ENCODE measurements at regions not wholly inside any gene's neighbourhood (a gene's known extent, or its start where the extent isn't known, plus 50 kb on each side); places are given as distances from the start of the nearest gene placed in this dataset.
"Not testable (repeated sequence)": the region's sequence is repeated elsewhere in the genome, so short reads cannot be mapped to it uniquely, and the experiment has no call there.

DNA sequence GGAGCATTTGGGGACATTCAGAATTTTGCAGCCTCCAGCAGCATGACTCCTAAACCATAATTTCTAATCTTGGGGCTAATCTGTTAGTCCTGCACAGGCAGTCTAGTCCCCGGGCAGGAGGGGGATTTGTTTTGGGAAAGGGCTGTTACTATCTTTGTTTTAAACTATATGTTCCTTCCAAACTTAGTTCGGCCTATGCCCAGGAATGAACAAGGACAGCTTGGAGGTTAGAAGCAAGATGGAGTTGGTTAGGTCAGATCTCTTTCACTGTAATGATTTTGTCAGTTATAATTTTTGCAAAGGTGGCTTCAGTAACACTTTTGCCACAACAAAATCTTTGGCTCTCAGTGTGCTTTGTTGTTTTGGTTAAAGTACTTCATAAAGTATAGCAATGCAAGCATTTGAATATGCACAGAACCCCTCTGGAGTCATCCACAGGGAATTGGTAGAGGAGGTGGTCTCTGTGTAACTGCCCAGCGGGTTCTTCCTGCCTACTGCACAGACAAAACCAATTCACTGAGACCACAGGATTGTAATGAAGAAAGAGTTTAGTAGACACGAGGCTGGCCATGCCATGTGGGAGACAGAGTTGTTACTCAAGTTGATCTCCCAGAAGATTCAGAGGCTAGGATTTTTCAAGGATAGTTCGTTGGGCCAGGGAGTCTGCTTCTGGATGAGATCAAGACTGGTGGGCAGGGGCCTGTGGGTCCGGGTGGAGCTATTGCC lies 224.1 kb upstream of the MYLIP start:
- DNase-seq (ENCODE audit: low spot score) = no peak

DNA sequence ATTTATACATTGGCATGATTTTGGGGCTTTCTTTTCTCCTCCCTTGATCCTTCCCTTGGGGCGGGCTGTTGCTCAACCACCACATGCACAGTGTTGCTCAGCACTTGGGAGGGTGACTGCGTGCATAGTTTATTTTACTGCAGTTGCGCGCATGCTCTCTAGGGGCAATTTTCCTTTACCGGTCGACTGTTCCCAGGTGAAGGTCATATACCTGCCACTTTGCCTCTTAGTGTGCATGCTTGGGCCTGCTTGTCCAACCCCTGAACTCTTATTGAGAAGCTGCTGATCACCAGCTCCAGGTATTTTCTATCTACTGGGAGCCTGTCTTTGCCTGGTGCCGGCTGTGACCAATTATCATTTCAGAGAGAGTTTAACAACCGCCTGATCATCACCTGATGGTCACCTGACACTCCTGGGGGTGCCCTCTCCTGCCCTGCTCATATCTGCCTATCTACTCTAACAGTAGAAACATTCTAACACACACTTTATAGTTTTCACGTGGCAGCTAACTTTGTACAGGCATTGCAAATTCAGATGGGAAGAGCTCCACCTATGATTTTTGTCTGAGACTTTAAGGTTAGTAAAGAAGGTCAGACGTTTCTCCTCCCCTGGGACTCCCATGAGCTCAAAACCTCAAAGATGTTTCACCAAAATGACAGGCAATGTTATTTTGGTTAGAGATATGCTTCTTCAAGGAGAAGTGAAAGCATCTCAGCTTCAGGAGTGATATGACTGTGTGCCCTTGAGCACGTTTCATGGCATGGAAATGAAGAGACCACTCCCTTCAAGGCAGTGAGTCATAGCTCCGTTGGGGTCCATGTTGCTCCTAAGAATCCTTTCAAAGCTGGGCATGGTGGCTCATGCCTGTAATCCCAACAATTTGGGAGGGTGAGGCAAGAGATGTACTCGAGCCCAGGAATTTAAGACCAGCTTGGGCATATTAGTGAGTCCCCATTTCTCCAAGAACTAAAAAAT lies 227.5 kb upstream of the MYLIP start:
- DNase-seq (ENCODE audit: low spot score) = no peak

DNA sequence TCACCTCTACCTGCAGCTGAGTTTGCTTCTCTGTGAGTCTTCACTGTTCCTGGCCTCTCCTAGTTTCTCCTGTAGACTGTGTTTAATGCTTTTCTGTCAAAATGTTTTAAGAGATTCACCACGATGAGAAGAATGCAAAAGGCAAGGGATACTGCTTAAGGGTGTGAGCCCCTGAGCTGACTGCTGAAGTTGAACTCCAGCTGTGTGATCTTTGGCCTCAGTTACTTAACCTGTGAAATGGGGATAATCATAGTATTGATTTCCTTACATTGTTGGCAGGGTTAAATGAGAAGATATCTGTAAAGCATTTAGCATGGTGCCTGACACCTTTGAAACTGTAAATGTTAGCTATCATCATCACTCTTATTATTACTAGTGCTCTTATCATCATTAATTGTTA lies 230.2 kb upstream of the MYLIP start:
- no peak for DNase-seq (ENCODE audit: low spot score)

DNA sequence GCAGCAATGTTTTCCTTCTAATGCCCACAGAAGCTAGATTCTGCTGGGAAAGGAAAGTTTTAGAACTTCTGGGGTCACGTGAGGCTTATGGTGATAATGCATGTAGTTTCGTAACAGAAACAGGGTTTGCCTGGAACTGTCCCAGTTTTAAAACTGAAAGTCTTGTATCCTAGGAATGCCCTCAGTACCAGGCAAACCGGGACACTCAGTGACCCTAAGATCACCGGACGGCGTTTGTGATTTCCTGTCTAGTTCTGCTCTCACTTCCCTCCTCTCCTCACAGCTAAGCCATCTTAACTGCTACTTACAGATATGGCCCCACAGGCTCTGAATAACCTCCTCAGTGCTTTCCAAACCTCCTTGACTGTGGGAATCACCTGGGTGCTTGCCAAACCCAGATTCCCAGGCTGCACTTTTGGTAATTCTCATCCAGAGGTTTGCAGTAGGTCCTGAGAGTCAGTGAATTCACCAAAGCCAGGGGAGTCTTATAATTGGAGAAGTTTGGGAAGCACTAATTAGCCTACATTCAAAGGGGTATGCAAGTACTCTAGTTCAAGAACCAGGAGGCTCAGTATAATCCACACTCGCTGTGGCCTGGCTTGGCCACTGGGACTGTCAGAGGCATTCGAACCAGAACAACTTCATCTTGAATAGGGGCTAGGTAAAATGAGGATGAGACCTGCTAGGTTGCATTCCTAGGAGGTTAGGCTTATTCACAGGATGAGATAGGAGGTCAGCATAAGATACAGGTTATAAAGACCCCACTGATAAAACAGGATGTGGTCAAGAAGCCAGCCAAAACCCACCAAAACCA lies 231.6 kb upstream of the MYLIP start:
- peak; percentile 25 for DNase-seq (ENCODE audit: low spot score)

DNA sequence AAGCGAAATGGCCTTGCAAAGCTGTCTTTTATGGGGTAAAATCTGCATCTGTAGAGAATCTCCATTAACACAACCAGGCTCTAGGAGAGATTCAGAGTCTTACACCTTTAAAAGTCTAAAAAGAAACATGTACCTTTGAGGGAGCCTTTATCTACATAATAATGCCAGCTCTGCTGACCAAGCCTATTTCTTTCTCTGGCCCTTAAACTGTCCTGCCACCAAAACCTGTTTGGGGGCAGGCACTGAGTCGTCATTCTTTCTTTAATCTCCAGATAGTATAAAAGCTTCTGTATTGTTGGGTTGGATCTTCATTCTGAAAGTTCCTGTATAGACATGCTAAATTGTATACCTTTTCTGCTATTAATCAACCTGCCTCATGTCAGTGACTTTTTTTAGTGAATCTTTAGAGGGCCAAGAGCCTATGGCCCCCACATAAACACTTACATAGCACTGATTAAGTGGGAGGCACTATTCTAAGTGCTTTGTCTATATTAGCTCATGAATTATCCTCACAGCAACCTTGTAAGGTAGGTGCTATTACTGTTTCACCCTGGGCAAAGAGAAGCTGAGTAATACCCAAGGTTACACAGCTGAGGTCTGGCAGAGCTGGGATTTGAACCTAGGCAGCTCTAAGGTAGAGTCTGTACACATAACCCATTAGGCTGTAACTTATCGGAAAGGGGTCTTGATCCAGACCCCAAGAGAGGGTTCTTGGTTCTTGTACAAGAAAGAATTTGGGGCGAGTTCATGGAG lies 232.3 kb upstream of the DTNBP1 start:
- DNase-seq (ENCODE audit: low spot score) = no peak

DNA sequence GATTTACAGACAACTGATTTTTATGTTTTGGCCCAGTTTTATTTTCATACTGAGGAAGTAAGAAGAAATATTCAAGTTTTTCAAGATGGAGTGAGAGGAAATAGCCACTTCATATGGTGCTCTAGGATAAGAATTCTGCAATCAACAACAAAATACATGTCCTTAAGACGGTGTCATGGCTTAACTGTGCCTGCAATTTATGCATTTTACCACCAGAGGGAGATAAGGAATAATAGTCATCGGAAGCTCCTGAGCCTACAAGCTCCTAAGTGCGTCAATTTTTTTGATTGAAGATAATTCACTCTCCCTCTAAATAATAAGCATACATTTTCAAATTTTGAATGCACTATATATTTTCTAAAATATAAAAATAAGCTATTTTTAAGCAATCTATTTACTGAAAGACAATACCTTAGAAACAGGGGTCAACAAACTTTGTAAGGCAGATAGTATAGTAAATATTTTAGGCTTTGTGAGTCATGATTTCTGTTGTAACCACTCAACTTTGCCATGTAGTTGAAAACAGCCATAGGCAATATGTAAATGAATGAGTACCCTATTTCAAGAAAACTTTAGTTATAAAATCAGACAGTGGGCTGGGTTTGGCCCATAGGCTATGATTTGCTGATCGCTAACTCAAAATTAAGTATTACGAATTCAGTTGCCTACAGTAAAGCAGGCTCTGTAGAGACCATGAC lies 230.9 kb upstream of the DTNBP1 start:
- no peak for DNase-seq (ENCODE audit: low spot score)

DNA sequence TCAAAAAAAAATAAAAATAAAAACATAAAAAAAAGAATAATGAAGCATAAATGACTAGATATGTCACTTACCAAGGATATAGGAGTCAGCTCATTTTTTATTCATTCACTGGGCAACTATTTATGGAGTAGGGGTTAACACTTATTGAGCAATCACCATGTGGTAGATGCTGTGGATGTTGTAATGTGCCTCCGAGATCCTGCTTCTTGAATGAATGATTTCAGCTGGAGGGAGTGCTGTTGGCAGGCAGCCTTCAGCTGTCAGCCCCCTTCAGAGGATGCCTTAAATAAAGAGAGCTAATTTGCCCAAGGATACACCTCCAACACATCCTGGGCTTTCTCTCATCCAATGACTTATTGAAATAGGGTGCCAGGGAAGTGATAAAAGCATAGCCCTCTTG lies 229.5 kb upstream of the DTNBP1 start:
- no peak for DNase-seq (ENCODE audit: low spot score)

DNA sequence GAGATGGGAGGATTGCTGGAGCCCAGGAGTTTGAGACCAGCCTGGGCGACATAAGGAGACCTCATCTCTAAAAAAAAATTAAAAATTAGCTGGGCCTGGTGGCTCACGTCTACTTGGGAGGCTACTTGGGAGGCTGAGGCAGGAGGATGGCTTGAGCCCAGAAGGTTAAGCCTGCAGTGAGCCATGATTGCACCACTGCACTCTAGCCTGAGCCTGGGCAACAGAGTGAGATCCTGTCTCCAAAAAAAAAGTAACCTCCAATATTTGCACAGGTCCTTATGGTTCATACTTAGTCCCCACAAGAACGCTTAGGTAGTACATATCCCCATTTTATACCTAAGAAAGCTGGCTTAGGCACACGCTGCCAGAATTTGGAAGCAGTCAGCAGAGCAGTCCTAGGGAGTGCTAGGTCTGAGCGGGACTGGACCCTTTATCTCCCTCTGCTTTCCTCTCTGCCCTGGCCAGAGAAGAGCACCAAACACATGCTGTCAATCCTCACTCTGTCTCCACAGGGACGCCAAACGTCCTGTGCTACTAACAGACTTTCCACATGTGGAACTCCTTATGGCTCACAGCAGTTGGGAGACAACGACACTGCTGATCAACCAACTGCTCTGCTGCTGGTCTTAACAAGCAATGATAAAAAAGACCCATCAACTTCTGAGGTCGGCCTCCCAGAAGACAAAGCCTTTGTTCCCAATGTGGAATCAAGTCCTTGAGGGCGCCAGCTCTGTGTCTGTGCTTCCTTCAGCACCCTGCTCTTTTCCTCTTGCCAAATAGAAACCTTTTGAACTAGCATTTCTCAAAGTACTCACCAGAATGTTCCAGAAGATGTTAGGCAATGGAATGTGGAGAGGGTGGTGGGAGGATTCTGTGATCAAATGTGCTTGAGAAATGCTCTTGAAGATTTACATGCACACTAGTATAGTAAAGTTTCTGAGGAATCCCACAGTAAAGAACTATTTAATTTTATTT lies 226.3 kb upstream of the DTNBP1 start:
- DNase-seq (ENCODE audit: low spot score) = no peak

DNA sequence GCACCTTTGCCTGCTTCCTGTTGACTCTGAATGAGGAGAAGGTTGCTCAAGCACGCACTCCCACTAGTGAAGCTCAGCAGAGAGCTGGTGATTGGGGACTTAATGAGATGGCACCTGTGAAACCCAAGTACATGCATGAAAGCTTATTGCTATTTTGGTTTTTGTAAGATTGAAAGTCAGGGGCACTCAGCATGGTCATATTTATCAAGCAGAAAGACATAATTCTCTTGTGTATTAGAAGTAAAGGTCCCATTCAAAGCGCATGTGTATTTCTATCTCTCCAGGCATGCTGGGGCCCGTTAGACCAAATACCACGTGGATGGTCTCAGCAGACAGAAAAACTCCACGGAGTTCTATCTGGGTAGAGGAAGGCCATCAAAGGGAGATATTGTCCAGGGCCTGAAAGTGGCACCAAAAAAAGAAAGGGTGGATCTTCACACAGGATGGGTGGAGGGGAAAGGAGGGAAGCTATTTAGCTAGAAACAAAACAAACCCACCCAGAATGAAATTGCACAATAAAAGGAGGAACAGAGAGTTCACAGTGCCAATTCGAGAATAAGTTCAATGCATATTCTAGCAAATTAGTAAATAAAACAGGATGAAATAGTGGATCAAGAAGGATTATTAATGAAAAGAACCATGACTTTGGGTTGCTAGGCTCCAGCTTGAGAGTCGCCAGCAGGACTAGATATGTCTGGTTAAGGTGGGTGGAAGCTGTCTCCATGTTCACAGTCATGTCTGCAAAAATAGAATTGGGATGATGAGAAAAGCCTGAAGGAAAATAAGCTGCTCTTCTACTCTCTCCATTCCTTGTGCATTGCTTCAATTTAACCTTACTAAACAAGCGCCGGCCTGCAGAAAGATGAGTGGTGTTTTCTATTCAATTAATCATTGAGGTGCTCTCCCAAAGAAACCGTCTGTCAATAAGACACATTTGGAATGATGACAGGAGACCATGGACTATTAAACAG lies 224.9 kb upstream of the DTNBP1 start:
- peak; percentile 41 for DNase-seq (ENCODE audit: low spot score)

DNA sequence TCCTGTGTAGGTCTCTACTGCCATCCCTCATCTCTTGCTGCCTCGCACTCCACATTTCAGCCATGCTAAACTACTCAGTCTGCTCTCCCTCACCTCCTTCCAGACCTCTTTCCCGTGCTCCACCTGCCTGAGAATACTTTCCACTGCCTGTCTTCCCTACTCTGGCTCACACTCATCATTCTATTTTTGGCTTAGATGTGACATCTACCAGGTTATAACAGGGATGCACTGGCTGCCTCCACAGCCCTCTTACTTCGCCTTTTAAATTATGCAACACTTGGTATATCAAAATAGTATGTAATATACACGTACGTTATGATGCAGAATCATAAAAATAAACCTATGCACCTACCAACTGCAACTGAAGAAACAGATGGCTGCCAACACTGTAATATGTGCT lies 222.8 kb upstream of the DTNBP1 start:
- no peak for DNase-seq (ENCODE audit: low spot score)

DNA sequence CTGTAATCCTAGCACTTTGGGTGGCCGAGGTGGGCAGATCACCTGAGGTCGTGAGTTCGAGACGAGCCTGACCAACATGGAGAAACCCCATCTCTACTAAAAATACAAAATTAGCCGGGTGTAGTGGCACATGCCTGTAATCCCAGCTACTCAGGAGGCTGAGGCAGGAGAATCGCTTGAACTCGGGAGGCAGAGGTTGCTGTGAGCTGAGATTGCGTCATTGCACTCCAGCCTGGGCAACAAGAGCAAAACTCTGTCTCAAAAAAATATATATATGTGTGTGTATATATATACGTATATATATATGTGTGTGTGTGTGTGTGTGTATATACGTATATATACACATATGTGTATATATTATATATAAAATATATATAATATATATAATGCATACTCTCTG lies 220.8 kb upstream of the DTNBP1 start:
- DNase-seq (ENCODE audit: low spot score) = not testable (repeated sequence)

DNA sequence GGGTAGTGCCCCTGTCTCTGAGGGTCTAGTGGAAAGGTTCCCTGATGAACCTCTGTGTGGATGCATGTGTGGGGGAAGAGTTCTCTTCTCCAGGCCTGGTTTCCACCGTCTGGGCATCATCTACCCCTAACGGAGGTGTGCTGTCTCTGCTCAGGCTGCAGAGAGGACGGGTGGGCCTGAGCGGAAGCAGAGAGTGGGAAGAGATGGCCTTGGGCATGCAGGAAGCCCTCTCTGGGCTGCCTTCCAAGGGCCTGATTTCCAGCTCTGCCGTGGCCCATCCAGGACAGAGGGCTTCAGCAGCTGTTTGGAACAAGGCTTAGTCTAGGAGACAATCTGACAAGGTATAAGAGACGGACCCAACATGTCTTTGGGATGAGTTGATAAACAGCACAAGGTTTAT lies 220.1 kb upstream of the DTNBP1 start:
- DNase-seq (ENCODE audit: low spot score) = no peak

DNA sequence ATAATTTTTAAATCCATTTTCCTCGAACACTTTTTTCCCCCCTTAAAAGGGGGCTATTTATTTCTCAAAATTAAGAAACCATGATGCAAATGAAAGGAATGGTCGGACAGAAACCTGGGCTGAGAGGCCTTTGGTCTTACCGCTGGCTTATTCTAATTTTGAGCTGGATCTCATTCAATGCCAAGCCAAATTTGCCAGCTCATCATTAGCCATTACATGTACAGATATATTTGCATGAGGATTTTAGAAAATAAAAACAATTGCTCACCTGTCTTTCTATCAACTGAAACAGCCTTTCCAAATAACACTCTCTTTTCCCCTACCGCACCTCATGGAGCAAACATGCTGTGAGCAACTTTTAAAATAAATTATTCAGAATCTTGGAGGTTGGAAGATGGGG lies 219.5 kb upstream of the DTNBP1 start:
- no peak for DNase-seq (ENCODE audit: low spot score)

DNA sequence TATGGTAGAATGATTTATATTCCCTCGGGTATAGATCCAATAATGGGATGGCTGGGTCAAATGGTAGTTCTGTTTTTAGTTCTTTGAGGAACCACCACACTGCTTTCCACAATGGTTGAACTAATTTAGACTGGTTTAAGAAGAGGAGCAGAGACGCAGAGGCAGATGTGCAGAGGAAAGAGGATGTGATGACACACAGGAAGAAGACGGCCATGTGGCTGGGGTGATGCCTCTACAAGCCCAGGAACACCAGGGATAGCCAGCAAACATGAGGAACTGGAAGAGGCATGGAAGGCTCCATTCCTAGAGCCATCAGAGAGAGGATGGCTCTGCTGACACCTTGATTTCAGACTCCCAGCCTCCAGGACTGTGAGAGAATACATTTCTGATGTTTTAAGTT lies 218.3 kb upstream of the DTNBP1 start:
- DNase-seq (ENCODE audit: low spot score) = peak; percentile 48

DNA sequence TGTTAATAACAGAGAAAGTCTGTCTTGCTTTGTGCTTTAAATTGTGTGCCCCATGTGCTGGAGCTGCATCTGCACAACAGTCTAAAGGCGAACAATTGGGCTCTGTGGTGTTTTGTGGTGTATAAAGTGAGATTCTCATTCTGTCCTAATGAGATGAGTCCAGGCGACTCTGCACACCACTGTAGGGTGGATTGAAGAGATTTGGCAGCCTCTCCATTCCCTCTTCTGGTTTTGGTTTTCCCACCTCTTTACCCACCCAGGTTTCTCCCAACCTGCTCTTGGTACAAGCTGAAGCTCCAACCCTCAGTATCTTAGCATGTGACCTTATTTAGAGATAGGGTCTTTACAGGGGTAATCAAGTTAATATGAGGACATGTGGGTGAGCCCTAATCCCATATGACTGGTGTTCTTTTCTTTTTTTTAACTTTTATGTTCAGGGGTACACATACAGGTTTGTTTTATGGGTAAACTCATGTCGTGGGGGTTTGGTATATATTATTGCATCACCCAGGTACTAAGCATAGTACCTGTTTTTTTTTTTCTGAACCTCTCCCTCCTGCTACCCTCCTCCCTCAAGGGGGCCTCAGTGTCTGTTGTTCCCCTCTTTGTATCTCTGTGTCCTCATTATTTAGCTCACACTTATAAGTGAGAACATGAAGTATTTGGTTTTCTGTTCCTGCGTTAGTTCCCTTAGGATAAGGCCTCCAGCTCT lies 217.6 kb upstream of the DTNBP1 start:
- no peak for DNase-seq (ENCODE audit: low spot score)

DNA sequence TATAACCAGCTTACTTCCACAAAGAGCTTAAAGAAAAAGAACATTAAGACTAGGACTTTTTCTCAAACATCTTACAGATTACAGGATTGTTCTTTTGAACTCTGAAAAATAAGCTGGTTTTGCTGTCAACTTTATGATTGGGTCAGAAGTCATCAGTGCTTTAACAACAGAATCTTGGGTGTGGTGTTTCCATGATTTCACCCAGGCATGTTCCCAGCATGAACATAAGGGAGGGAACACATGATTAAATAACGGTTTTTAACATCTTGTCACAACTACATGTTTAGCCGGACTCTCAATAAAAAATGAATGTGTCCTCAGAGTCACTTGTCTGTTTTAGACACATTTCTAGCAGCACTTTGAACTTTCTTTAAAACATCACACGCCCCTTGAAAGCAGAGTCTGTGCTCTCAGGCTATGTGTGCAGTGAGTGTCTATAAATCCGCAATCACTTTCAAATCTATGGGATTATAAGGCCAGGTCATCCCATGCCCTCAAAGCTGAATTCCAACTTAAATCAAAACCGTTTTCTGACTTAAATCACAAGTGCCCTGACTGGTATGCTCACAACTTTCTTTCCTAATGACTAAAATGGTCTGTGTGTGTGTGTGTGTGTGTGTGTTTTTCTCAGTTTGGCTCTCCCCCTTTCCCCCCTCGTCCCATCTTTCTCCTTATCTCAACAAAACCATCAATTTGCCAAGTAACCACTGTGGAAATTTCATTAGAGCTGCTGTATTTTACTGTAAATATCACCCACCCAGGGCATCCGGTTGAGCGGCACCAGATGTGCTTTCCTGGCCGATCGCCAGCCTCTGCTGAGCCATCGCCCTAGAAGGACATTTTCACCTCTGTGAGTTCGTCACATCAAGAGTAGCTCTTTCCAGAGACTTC lies 216.8 kb upstream of the DTNBP1 start:
- DNase-seq (ENCODE audit: low spot score) = no peak

DNA sequence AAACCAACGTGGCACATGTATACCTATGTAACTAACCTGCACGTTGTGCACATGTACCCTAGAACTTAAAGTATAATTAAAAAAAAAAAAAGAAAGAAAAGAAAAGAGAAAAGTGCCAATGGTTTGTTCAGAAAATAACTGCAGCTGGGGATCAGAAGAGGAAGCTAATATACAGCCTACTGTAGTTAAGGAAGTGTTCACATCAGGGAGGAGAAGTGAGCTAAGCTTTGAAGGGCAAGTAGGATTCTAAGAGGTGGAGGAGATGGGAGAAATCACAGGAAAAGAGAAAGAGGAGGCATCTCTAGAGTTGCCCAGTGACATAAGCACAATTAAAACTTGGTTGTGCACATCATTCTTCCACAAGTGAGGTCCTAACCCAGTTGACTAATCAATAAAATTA lies 214.4 kb upstream of the DTNBP1 start:
- no peak for DNase-seq (ENCODE audit: low spot score)

All from Ammon's horn (tissue), 1 donor.